HepG2 (cell line): ENCODE measurements at regions not wholly inside any gene's neighbourhood (a gene's known extent, or its start where the extent isn't known, plus 50 kb on each side); places are given as distances from the start of the nearest gene placed in this dataset.

ENCODE experiments used
- HBP1 ChIP-seq: IDR thresholded peaks from 2 replicates; pipeline ENCODE4 v1.6.1; 2016; ENCODE audit warnings: low read depth, control low read depth
- HMG20A ChIP-seq: IDR thresholded peaks from 2 replicates; pipeline ENCODE4 v1.6.1; 2016; ENCODE audit warnings: borderline replicate concordance
- HOXA7 ChIP-seq: sonication (generic); formaldehyde crosslinking; IDR thresholded peaks from 2 replicates; pipeline ENCODE4 v1.8.1; 2022; ENCODE audit warnings: mild to moderate bottlenecking, missing genetic modification reagents, moderate library complexity
- MIXL1 ChIP-seq: IDR thresholded peaks from 2 replicates; pipeline ENCODE4 v1.6.1; 2016
- RBM22 ChIP-seq: fragments of 200-400 bp; formaldehyde crosslinking; optimal IDR thresholded peaks from 2 replicates; pipeline ENCODE3; 2017; ENCODE audit warnings: mild to moderate bottlenecking, low read length, moderate library complexity
- SRSF9 ChIP-seq: fragments of 200-400 bp; formaldehyde crosslinking; IDR thresholded peaks from 2 replicates; pipeline ENCODE4 v1.6.1; 2018; ENCODE audit warnings: borderline replicate concordance, mild to moderate bottlenecking, low read depth, low read length; ENCODE audit not compliant: insufficient read depth, poor library complexity, severe bottlenecking
- ZBTB34 ChIP-seq: sonication (generic); formaldehyde crosslinking; IDR thresholded peaks from 2 replicates; pipeline ENCODE4 v1.8.0; 2022; ENCODE audit warnings: mild to moderate bottlenecking, missing genetic modification reagents
- ZBTB40 ChIP-seq, 2 experiments: fragments of 450-650 bp in 1 of 2; sonication (generic) in 1 of 2; formaldehyde crosslinking in 1 of 2; IDR thresholded peaks; 2 replicates each; pipeline versions ENCODE4 v1.6.1 to v1.8.0; 2016 to 2022; ENCODE audit warnings: antibody characterized with exemption in 1 of 2, mild to moderate bottlenecking in 1 of 2, missing genetic modification reagents in 1 of 2
- ZNF282 ChIP-seq: fragments of 450-650 bp; IDR thresholded peaks from 2 replicates; pipeline ENCODE4 v1.6.1; 2018; ENCODE audit not compliant: partially characterized antibody
- ZNF552 ChIP-seq: sonication (generic); formaldehyde crosslinking; IDR thresholded peaks from 2 replicates; pipeline ENCODE4 v1.9.0; 2022; ENCODE audit warnings: missing genetic modification reagents, mild to moderate bottlenecking, borderline replicate concordance
- ZNF629 ChIP-seq: sonication (generic); formaldehyde crosslinking; conservative IDR thresholded peaks from 2 replicates; pipeline ENCODE4 v1.5.0; 2020; ENCODE audit warnings: missing genetic modification reagents
- ZNF878 ChIP-seq: sonication (generic); formaldehyde crosslinking; IDR thresholded peaks from 2 replicates; pipeline ENCODE4 v1.8.1; 2023; ENCODE audit warnings: mild to moderate bottlenecking, missing genetic modification reagents, moderate library complexity
- TF ChIP-seq, protein P1 (sequence below): sonication (generic); formaldehyde crosslinking; IDR thresholded peaks from 2 replicates; pipeline ENCODE4 v1.4.0; 2020; ENCODE audit warnings: missing genetic modification reagents, mild to moderate bottlenecking, borderline replicate concordance

- no peak; the same call in 1 of the 2 replicates for TF ChIP-seq ZBTB40 (IDR thresholded peaks at IDR 0.05)
- peak; percentile 90 for TF ChIP-seq ZBTB40 (CRISPR knock-in tag; IDR thresholded peaks at IDR 0.05)
- TF ChIP-seq MIXL1 (CRISPR knock-in tag): peak; percentile 99
- TF ChIP-seq HBP1 (CRISPR knock-in tag): peak; percentile 60; the same call in 1 of the 2 replicates
- no peak for TF ChIP-seq HOXA7 (CRISPR knock-in tag)
- peak; percentile 80; the same call in 1 of the 2 replicates for TF ChIP-seq HMG20A
- TF ChIP-seq ZNF629 (CRISPR knock-in tag): peak; percentile 98
- no peak for TF ChIP-seq RBM22
- TF ChIP-seq ZNF878 (CRISPR knock-in tag): 0 out of 2 replicates have a peak, but pooled peaks have one; percentile 49
- TF ChIP-seq ZNF282: no peak
- no peak for TF ChIP-seq SRSF9
- 0 out of 2 replicates have a peak, but pooled peaks have one; percentile 52 for TF ChIP-seq ZBTB34 (CRISPR knock-in tag)
- TF ChIP-seq, protein P1, sequence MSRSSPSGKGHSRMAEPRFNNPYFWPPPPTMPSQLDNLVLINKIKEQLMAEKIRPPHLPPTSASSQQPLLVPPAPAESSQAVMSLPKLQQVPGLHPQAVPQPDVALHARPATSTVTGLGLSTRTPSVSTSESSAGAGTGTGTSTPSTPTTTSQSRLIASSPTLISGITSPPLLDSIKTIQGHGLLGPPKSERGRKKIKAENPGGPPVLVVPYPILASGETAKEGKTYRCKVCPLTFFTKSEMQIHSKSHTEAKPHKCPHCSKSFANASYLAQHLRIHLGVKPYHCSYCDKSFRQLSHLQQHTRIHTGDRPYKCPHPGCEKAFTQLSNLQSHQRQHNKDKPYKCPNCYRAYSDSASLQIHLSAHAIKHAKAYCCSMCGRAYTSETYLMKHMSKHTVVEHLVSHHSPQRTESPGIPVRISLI (CRISPR knock-in tag): peak; percentile 58; the same call in 1 of the 2 replicates
- TF ChIP-seq ZNF552 (CRISPR knock-in tag): no peak
Observed at GRCh38 chr14:31965735-31966598, 111.1 kb upstream of the ARHGAP5 start (continued).
